IMR-90 (cell line): ENCODE measurements at regions not wholly inside any gene's neighbourhood (a gene's known extent, or its start where the extent isn't known, plus 50 kb on each side); places are given as distances from the start of the nearest gene placed in this dataset.

ENCODE experiments used
- ATAC-seq: fragments of 200-7000 bp; cut with Tn5 transposase; 2 replicates; pipeline ENCODE4 v1.9.1; 2020; ENCODE audit warnings: low read depth, mild to moderate bottlenecking, moderate library complexity
- BruUV-seq: library from RNA; stranded (reverse); fragments of 400-500 nt; replicated peaks from 2 replicates; lab custom pipeline; 2021; lab: Mats Ljungman, UMichigan
- CTCF ChIA-PET: fragments of 300-600 bp; formaldehyde crosslinking; extraction: SDS; loops from one replicate; lab custom pipeline; 2021; ENCODE audit warnings: antibody characterized with exemption; lab: Yijun Ruan, JAX
- POLR2A ChIA-PET: fragments of 300-600 bp; sonication (Branson Sonifier 250); formaldehyde crosslinking; loops from one replicate; lab custom pipeline; 2022; ENCODE audit warnings: antibody characterized with exemption; ENCODE audit not compliant: unreplicated experiment; lab: Charles Lee
- DNase-seq: peaks from one replicate; pipeline ENCODE4 v3.0.0; 2013
- H2AFZ ChIP-seq: replicated peaks from 2 replicates; pipeline ENCODE3; 2013; ENCODE audit warnings: low read length, mild to moderate bottlenecking; ENCODE audit not compliant: poor library complexity
- H2AK5ac ChIP-seq: 2 replicates; pipeline ENCODE4 v1.6.1; 2013; ENCODE audit warnings: low read depth, low read length, inconsistent platforms
- H2AK9ac ChIP-seq: replicated peaks from 2 replicates; pipeline ENCODE3; 2013; ENCODE audit warnings: mild to moderate bottlenecking, low read depth, low read length, moderate library complexity; ENCODE audit not compliant: poor library complexity
- H2BK120ac ChIP-seq: 2 replicates; pipeline ENCODE4 v1.6.1; 2013; ENCODE audit warnings: low read depth, low read length, inconsistent platforms
- H2BK15ac ChIP-seq: 3 replicates; pipeline ENCODE4 v1.6.1; 2013; ENCODE audit warnings: low read depth, low read length, inconsistent platforms
- H2BK20ac ChIP-seq: 2 replicates; pipeline ENCODE4 v1.6.1; 2013; ENCODE audit warnings: low read depth, mild to moderate bottlenecking, inconsistent platforms, low read length, moderate library complexity
- H2BK5ac ChIP-seq: 2 replicates; pipeline ENCODE4 v1.6.1; 2013; ENCODE audit warnings: mild to moderate bottlenecking, low read depth, low read length, inconsistent platforms; ENCODE audit not compliant: poor library complexity, severe bottlenecking
- H3K14ac ChIP-seq: replicated peaks from 2 replicates; pipeline ENCODE4 v1.6.1; 2013; ENCODE audit warnings: low read depth, low read length, inconsistent platforms
- H3K18ac ChIP-seq: 2 replicates; pipeline ENCODE4 v1.6.1; 2013; ENCODE audit warnings: low read depth, low read length, control low read depth
- H3K23ac ChIP-seq: 2 replicates; pipeline ENCODE4 v1.6.1; 2013; ENCODE audit warnings: low read depth, low read length, inconsistent platforms
- H3K27ac ChIP-seq: 2 replicates; pipeline ENCODE4 v1.5.1; 2013; ENCODE audit warnings: mild to moderate bottlenecking, control low read depth, low read length; ENCODE audit not compliant: insufficient read depth
- H3K27me3 ChIP-seq: 2 replicates; pipeline ENCODE4 v1.6.1; 2013; ENCODE audit warnings: low read length; ENCODE audit not compliant: control insufficient read depth, insufficient read depth
- H3K36me3 ChIP-seq: 2 replicates; pipeline ENCODE4 v1.6.1; 2013; ENCODE audit warnings: low read length, mixed read lengths; ENCODE audit not compliant: control insufficient read depth, insufficient read depth
- H3K4ac ChIP-seq: 2 replicates; pipeline ENCODE4 v1.6.1; 2013; ENCODE audit warnings: low read depth, low read length, inconsistent platforms
- H3K4me1 ChIP-seq: 2 replicates; pipeline ENCODE4 v1.6.1; 2013; ENCODE audit warnings: low read length, mixed read lengths; ENCODE audit not compliant: control insufficient read depth, insufficient read depth
- H3K4me2 ChIP-seq: 2 replicates; pipeline ENCODE4 v1.6.1; 2013; ENCODE audit warnings: low read depth, mild to moderate bottlenecking, control low read depth, low read length, moderate library complexity
- H3K4me3 ChIP-seq: 2 replicates; pipeline ENCODE4 v1.5.1; 2013; ENCODE audit warnings: low read depth, mild to moderate bottlenecking, control low read depth, low read length, moderate library complexity; ENCODE audit not compliant: insufficient read depth
- H3K56ac ChIP-seq: 2 replicates; pipeline ENCODE4 v1.6.1; 2013; ENCODE audit warnings: low read length, inconsistent platforms; ENCODE audit not compliant: insufficient read depth; ENCODE audit errors: extremely low read depth
- H3K79me1 ChIP-seq, 2 experiments: 2 replicates each; pipeline ENCODE4 v1.6.1; 2013; ENCODE audit warnings: low read length in 2 of 2, inconsistent platforms in 1 of 2, low read depth in 1 of 2
- H3K9ac ChIP-seq: 2 replicates; pipeline ENCODE4 v1.6.1; 2013; ENCODE audit warnings: low read depth, low read length, control low read depth
- H3K9me1 ChIP-seq: 2 replicates; pipeline ENCODE4 v1.6.1; 2013; ENCODE audit warnings: low read length, inconsistent platforms; ENCODE audit not compliant: insufficient read depth
- H3K9me3 ChIP-seq: 2 replicates; pipeline ENCODE4 v1.6.1; 2013; ENCODE audit warnings: low read length; ENCODE audit not compliant: control insufficient read depth, insufficient read depth
- H4K20me1 ChIP-seq: 2 replicates; pipeline ENCODE4 v1.6.1; 2013; ENCODE audit warnings: low read length, inconsistent platforms; ENCODE audit not compliant: insufficient read depth
- H4K5ac ChIP-seq: 2 replicates; pipeline ENCODE4 v1.6.1; 2013; ENCODE audit warnings: mild to moderate bottlenecking, low read depth, low read length, control low read depth
- H4K8ac ChIP-seq, 2 experiments: 2 replicates each; pipeline ENCODE4 v1.6.1; 2013; ENCODE audit warnings: low read depth in 2 of 2, low read length in 2 of 2, control low read depth in 1 of 2, inconsistent platforms in 1 of 2
- H4K91ac ChIP-seq: 2 replicates; pipeline ENCODE4 v1.6.1; 2013; ENCODE audit warnings: low read depth, low read length, inconsistent platforms; ENCODE audit not compliant: insufficient read depth
- BHLHE40 ChIP-seq: fragments of 150-350 bp; IDR thresholded peaks from 2 replicates; pipeline ENCODE4 v1.6.1; 2016; ENCODE audit warnings: mild to moderate bottlenecking, low read depth, low read length
- CEBPB ChIP-seq: IDR thresholded peaks from 2 replicates; pipeline ENCODE4 v1.6.1; 2012; ENCODE audit warnings: low read depth, low read length, improper control_type of control experiment
- CHD1 ChIP-seq: IDR thresholded peaks from 2 replicates; pipeline ENCODE4 v1.6.1; 2012; ENCODE audit warnings: low read depth, low read length, improper control_type of control experiment
- ELK1 ChIP-seq: fragments of 150-350 bp; IDR thresholded peaks from 2 replicates; pipeline ENCODE4 v1.6.1; 2016; ENCODE audit warnings: low read depth, mild to moderate bottlenecking, low read length, moderate library complexity, borderline replicate concordance
- FOS ChIP-seq: fragments of 150-350 bp; IDR thresholded peaks from 2 replicates; pipeline ENCODE4 v1.6.1; 2016; ENCODE audit warnings: low read depth, low read length
- MAFK ChIP-seq: IDR thresholded peaks from 2 replicates; pipeline ENCODE4 v1.6.1; 2012; ENCODE audit warnings: low read depth, low read length, improper control_type of control experiment
- MAZ ChIP-seq: IDR thresholded peaks from 2 replicates; pipeline ENCODE4 v1.6.1; 2012; ENCODE audit warnings: low read depth, mild to moderate bottlenecking, low read length, improper control_type of control experiment, moderate library complexity, borderline replicate concordance
- MXI1 ChIP-seq: IDR thresholded peaks from 2 replicates; pipeline ENCODE4 v1.6.1; 2012; ENCODE audit warnings: low read depth, mild to moderate bottlenecking, low read length, moderate library complexity, borderline replicate concordance
- NFE2L2 ChIP-seq: fragments of 150-350 bp; IDR thresholded peaks from 2 replicates; pipeline ENCODE4 v1.6.1; 2016; ENCODE audit warnings: low read depth, mild to moderate bottlenecking, low read length
- POLR2A ChIP-seq: IDR thresholded peaks from 2 replicates; pipeline ENCODE4 v1.6.1; 2012; ENCODE audit warnings: mild to moderate bottlenecking, low read depth, low read length
- RAD21 ChIP-seq: IDR thresholded peaks from 2 replicates; pipeline ENCODE4 v1.6.1; 2012; ENCODE audit warnings: low read length, improper control_type of control experiment
- RCOR1 ChIP-seq: IDR thresholded peaks from 2 replicates; pipeline ENCODE4 v1.6.1; 2012; ENCODE audit warnings: mild to moderate bottlenecking, low read length, improper control_type of control experiment; ENCODE audit not compliant: insufficient replicate concordance
- RFX5 ChIP-seq: IDR thresholded peaks from 2 replicates; pipeline ENCODE4 v1.8.0; 2012; ENCODE audit warnings: low read depth, mild to moderate bottlenecking, low read length, moderate library complexity
- SMC3 ChIP-seq: fragments of 150-350 bp; IDR thresholded peaks from 2 replicates; pipeline ENCODE4 v1.6.1; 2016; ENCODE audit warnings: low read depth, mild to moderate bottlenecking, antibody characterized with exemption, low read length, moderate library complexity
- USF2 ChIP-seq: fragments of 150-350 bp; IDR thresholded peaks from 2 replicates; pipeline ENCODE4 v1.6.1; 2017; ENCODE audit warnings: mild to moderate bottlenecking, antibody characterized with exemption, low read length, low read depth
- dilution Hi-C: fragments of 300-500 bp; cut with HindIII; formaldehyde crosslinking; loops from one replicate; pipeline ENCODE4 v1.14.3; 2018; ENCODE audit warnings: low sequenced_read_pairs; ENCODE audit not compliant: unreplicated experiment
- in situ Hi-C: fragments of 300-500 bp; cut with MboI; formaldehyde crosslinking; loops from 3 replicates; pipeline ENCODE4 v1.14.3; 2019; ENCODE audit warnings: low sequenced_read_pairs, inconsistent platforms, mixed read lengths
- intact Hi-C: fragments of 100-400 bp; cut with micrococcal nuclease; formaldehyde crosslinking; loops from 2 replicates; pipeline ENCODE4 v1.10.0; 2022
- TF ChIP-seq, protein P1 (sequence below): conservative IDR thresholded peaks from 2 replicates; pipeline ENCODE4 v1.5.1; 2012; ENCODE audit warnings: mild to moderate bottlenecking, low read depth, low read length, improper control_type of control experiment

- Histone ChIP-seq H3K4me3 (no peak overlapping the region), H2AK9ac (no peak overlapping the region), H3K18ac (no peak overlapping the region), H3K23ac (no peak overlapping the region), H4K91ac (no peak overlapping the region), H2BK5ac (no peak overlapping the region), H2AK5ac (no peak overlapping the region), H3K27ac (no peak overlapping the region), H4K8ac (no peak overlapping the region), H3K9me3 (no peaks in the 10 kb centered on the region), H2BK20ac (no peak overlapping the region; the same call in 1 of the 2 replicates), H3K9me1 (no peaks in the 10 kb centered on the region), H3K14ac (no peak overlapping the region), H3K27me3 (no peaks in the 10 kb centered on the region), H4K20me1 (no peaks in the 10 kb centered on the region), H2BK120ac (no peak overlapping the region), H4K5ac (no peak overlapping the region), H3K4me2 (no peak overlapping the region), H2BK15ac (no peak overlapping the region), H3K79me1 (no peaks in the 10 kb centered on the region), H3K9ac (no peak overlapping the region), H2AFZ (no peak overlapping the region), H3K4me1 (peaks cover 2% of the 10 kb centered on the region; the same call in 1 of the 2 replicates), H3K36me3 (no peaks in the 10 kb centered on the region), H3K4ac (no peak overlapping the region), H3K56ac (no peak overlapping the region)
- intact Hi-C loops: no loop called here
- ATAC-seq (no peak), DNase-seq (peak; percentile 42)
- TF ChIP-seq MAZ (no peak), RCOR1 (no peak), USF2 (0 out of 2 replicates have a peak, but pooled peaks have one; percentile 37), FOS (no peak), POLR2A (no peak), SMC3 (no peak), NFE2L2 (no peak), MXI1 (no peak), MAFK (no peak), BHLHE40 (no peak), CHD1 (no peak), RFX5 (no peak), RAD21 (no peak), ELK1 (no peak), CEBPB (peak; percentile 56)
- TF ChIP-seq, protein P1, sequence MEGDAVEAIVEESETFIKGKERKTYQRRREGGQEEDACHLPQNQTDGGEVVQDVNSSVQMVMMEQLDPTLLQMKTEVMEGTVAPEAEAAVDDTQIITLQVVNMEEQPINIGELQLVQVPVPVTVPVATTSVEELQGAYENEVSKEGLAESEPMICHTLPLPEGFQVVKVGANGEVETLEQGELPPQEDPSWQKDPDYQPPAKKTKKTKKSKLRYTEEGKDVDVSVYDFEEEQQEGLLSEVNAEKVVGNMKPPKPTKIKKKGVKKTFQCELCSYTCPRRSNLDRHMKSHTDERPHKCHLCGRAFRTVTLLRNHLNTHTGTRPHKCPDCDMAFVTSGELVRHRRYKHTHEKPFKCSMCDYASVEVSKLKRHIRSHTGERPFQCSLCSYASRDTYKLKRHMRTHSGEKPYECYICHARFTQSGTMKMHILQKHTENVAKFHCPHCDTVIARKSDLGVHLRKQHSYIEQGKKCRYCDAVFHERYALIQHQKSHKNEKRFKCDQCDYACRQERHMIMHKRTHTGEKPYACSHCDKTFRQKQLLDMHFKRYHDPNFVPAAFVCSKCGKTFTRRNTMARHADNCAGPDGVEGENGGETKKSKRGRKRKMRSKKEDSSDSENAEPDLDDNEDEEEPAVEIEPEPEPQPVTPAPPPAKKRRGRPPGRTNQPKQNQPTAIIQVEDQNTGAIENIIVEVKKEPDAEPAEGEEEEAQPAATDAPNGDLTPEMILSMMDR: no peak
- POLR2A ChIA-PET: no interaction called here
- CTCF ChIA-PET: no interaction called here
- in situ Hi-C loops: no loop called here
- dilution Hi-C loops: no loop called here
- no TSS peak for BruUV-seq
These were observed 53.7 kb upstream of the CD36 start for GRCh38 chr7:80584778-80585177.
